Esophagus muscularis mucosa (tissue), 4 donors: ENCODE measurements at regions not wholly inside any gene's neighbourhood (a gene's known extent, or its start where the extent isn't known, plus 50 kb on each side); places are given as distances from the start of the nearest gene placed in this dataset.

Experiments
- DNase-seq: peaks from one replicate; pipeline ENCODE4 v3.0.0-alpha.2; 2017; ENCODE audit errors: extremely low spot score
- H3K27ac ChIP-seq, 4 donors: fragments of 200-600 bp; sonication (generic); replicated peaks in 1 of 4; 1 replicate in 3 of 4; 2 replicates in 1 of 4; pipeline ENCODE4 v1.5.1; 2016 to 2019; ENCODE audit warnings: mild to moderate bottlenecking in 1 of 4
- H3K27me3 ChIP-seq, 4 donors: fragments of 200-600 bp; sonication (generic); one replicate each; pipeline versions ENCODE4 v1.5.1 to v1.6.0; 2016 to 2019
- H3K36me3 ChIP-seq, 4 donors: fragments of 200-600 bp; sonication (generic); one replicate each; pipeline ENCODE4 v1.5.1; 2016 to 2019
- H3K4me1 ChIP-seq, 4 donors: fragments of 200-600 bp; sonication (generic); one replicate each; pipeline ENCODE4 v1.5.1; 2016 to 2019
- H3K4me3 ChIP-seq, 4 donors: fragments of 200-600 bp; sonication (generic); 1 replicate in 2 of 4; 2 replicates in 2 of 4; pipeline ENCODE4 v1.5.1; 2016 to 2019; ENCODE audit warnings: mild to moderate bottlenecking in 4 of 4, moderate library complexity in 1 of 4
- H3K9me3 ChIP-seq, 4 donors: fragments of 200-600 bp; sonication (generic); 1 replicate in 3 of 4; 2 replicates in 1 of 4; pipeline ENCODE4 v1.5.1; 2016 to 2019
- EP300 ChIP-seq: sonication (generic); formaldehyde crosslinking; IDR thresholded peaks from one replicate; pipeline ENCODE4 v1.6.1; 2017; ENCODE audit warnings: antibody characterized with exemption
- POLR2A ChIP-seq: fragments of 450-650 bp; IDR thresholded peaks from one replicate; pipeline ENCODE4 v1.6.1; 2017; ENCODE audit warnings: antibody characterized with exemption, moderate library complexity, mild to moderate bottlenecking, low read depth
- POLR2AphosphoS5 ChIP-seq, 2 donors: sonication (generic); formaldehyde crosslinking; IDR thresholded peaks; one replicate each; pipeline ENCODE4 v1.6.1; 2017; ENCODE audit warnings: antibody characterized with exemption in 2 of 2
- WGBS: methylation state at CpG from one replicate; pipeline ENCODE4 v1.1.5; 2018; 5-methylcytosine and 5-hydroxymethylcytosine counted together
- intact Hi-C: fragments of 100-400 bp; cut with DNase I; formaldehyde crosslinking; loops from one replicate; pipeline ENCODE4 v1.15.1; 2023
- TF ChIP-seq, protein P1 (sequence below), 3 experiments: fragments of 200-600 bp in 2 of 3; fragments of 450-650 bp in 1 of 3; sonication (generic) in 2 of 3; IDR thresholded peaks; one replicate each; pipeline ENCODE4 v1.5.1; 2017 to 2019; ENCODE audit warnings: antibody characterized with exemption in 3 of 3, mild to moderate bottlenecking in 2 of 3, moderate library complexity in 1 of 3

DNA sequence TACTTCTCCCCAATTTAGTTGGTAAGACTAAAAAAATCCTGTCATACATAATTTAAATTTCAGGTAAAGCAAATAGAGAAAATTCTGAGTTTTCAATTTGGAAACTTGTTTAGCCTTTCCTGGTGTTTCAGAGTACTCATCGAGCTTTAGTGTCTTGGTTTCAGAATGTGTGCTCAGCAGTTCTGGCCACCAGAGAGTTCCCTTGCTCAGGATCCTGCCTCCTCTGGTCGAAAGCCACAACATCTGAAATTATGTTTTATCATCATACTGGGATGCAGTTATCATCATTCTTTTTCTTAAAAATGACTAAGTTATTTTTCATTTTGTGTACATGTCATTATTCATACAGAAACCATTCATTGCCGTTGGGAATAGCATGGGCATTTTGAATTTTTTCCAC is 263.2 kb upstream of the SPRY2 start:
- Histone ChIP-seq H3K4me3 (no peak overlapping the region), H3K27me3 (no peaks in the 10 kb centered on the region), H3K27ac (no peak overlapping the region), H3K9me3 (no peaks in the 10 kb centered on the region), H3K36me3 (no peaks in the 10 kb centered on the region), H3K4me1 (no peaks in the 10 kb centered on the region)
- intact Hi-C loops, result no loop called here
- TF ChIP-seq POLR2A (no peak), POLR2AphosphoS5 (IDR thresholded peaks at IDR 0.05) (no peak), EP300 (no peak)
- TF ChIP-seq, protein P1, sequence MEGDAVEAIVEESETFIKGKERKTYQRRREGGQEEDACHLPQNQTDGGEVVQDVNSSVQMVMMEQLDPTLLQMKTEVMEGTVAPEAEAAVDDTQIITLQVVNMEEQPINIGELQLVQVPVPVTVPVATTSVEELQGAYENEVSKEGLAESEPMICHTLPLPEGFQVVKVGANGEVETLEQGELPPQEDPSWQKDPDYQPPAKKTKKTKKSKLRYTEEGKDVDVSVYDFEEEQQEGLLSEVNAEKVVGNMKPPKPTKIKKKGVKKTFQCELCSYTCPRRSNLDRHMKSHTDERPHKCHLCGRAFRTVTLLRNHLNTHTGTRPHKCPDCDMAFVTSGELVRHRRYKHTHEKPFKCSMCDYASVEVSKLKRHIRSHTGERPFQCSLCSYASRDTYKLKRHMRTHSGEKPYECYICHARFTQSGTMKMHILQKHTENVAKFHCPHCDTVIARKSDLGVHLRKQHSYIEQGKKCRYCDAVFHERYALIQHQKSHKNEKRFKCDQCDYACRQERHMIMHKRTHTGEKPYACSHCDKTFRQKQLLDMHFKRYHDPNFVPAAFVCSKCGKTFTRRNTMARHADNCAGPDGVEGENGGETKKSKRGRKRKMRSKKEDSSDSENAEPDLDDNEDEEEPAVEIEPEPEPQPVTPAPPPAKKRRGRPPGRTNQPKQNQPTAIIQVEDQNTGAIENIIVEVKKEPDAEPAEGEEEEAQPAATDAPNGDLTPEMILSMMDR (IDR thresholded peaks at IDR 0.05), result no peak
- 79% methylated on average over 3 of the region's 3 CpGs for WGBS
- DNase-seq, result no peak

DNA sequence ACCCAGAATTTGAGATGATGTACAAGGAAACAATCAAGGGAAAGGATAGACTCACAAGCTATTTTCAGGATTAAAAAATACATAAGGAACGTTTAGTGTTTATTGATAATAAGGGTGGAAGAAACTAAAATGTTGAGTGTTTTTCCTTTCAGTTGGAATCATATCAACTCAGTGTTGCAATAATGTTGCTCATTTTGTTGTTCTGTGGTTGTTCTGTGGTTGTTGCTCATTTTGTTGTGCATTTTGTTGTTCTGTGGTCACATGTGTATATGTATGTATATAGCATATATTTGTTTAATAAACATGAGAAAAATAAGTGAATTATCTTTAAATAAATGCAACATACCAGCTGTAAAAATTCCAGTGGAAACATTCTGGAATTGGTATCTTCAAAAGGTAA is 262.4 kb upstream of the SPRY2 start:
- 49% methylated on average over 1 of the region's 1 CpG for WGBS
- intact Hi-C loops, result no loop called here

DNA sequence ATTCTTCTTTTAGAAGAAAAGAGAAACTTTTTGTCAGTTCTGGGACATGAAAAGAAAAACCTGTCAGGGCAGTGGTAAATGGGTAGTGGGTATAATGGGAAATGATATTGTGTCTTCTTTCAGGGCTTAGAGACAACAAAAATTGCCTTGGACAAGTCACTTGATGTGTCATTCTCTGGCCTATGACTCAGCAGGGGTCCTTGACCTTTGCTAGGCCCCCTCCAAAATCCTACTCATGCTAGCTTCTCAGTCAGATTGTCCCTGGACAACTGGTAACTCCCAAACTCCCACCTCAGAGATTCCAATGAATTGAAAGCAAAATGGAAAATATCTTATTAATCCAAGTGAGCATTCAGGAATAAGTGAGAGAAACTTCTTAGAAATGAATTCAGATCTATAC is 258.8 kb upstream of the SPRY2 start:
- no peaks in the 10 kb centered on the region for H3K27me3 ChIP-seq
- H3K27ac ChIP-seq, result no peak overlapping the region
- no peaks in the 10 kb centered on the region for H3K4me1 ChIP-seq
- H3K36me3 ChIP-seq, result no peaks in the 10 kb centered on the region
- intact Hi-C loops, result no loop called here
- TF ChIP-seq EP300 (no peak), POLR2A (no peak), POLR2AphosphoS5 (IDR thresholded peaks at IDR 0.05) (no peak)
- TF ChIP-seq, protein P1 (IDR thresholded peaks at IDR 0.05), result no peak
- no peak for DNase-seq
- no peaks in the 10 kb centered on the region for H3K9me3 ChIP-seq
- no peak overlapping the region for H3K4me3 ChIP-seq

More for the DNA sequence above, 262.4 kb upstream of the SPRY2 start:
- TF ChIP-seq POLR2A, result no peak
- no peak for TF ChIP-seq POLR2AphosphoS5 (IDR thresholded peaks at IDR 0.05)
- TF ChIP-seq, protein P1 (IDR thresholded peaks at IDR 0.05), result no peak
- no peak for TF ChIP-seq EP300
- Histone ChIP-seq H3K27me3 (no peaks in the 10 kb centered on the region), H3K9me3 (no peaks in the 10 kb centered on the region), H3K36me3 (no peaks in the 10 kb centered on the region), H3K4me3 (no peak overlapping the region), H3K27ac (no peak overlapping the region), H3K4me1 (no peaks in the 10 kb centered on the region)
- no peak for DNase-seq

- no peaks in the 10 kb centered on the region for H3K36me3 ChIP-seq
- intact Hi-C loops, result no loop called here
- H3K4me3 ChIP-seq, result no peak overlapping the region
- no peaks in the 10 kb centered on the region for H3K4me1 ChIP-seq
- no peak overlapping the region for H3K27ac ChIP-seq
- TF ChIP-seq, protein P1 (IDR thresholded peaks at IDR 0.05), result no peak
- TF ChIP-seq POLR2A (no peak), EP300 (no peak), POLR2AphosphoS5 (IDR thresholded peaks at IDR 0.05) (no peak)
- H3K9me3 ChIP-seq, result no peaks in the 10 kb centered on the region
- H3K27me3 ChIP-seq, result no peaks in the 10 kb centered on the region
- WGBS, result 94% methylated on average over 3 of the region's 3 CpGs
- no peak for DNase-seq
These were observed 257.3 kb upstream of the SPRY2 start for GRCh38 chr13:80598189-80598588.

DNA sequence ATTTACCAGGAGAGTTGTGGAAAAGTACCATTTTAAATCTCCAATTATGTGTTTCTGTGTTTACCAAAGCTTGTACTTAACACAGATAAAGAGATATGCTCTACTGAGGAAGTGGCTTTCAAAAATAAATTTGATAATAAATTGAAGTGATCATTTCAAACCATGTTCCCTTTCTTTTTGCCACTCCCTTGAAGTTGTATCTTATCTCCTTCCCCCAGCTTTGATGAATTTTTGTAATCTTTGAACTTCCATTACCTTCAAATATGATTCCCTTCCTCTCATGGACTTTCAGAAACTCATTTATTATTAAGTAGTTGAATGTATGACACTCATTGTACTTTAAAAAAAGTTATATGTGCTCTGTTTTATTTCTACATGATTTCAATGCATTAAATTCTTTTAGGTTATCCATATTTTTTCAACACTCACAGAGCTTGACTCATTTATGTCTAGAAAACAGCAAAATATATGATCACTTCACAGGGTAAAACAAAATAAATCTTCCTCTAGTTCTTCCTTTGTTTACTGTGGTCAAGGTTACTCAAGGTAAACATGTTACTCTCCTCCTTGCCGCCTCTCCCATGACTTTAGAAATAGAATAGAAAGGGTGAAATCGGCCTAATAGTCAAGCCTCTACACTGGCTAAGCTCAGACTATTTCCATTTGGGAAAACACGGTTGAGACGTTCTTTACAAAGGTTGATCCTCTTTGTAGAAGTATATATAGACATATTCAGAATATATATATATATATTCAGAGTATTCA is 251.2 kb upstream of the SPRY2 start:
- Histone ChIP-seq H3K4me1 (no peaks in the 10 kb centered on the region), H3K27ac (no peak overlapping the region), H3K36me3 (no peaks in the 10 kb centered on the region), H3K27me3 (no peaks in the 10 kb centered on the region), H3K9me3 (peaks cover 0 to 11% (median 0%) of the 10 kb centered on the region in 4 donors), H3K4me3 (no peak overlapping the region)
- TF ChIP-seq POLR2AphosphoS5 (IDR thresholded peaks at IDR 0.05) (no peak), EP300 (no peak), POLR2A (no peak)
- TF ChIP-seq, protein P1 (IDR thresholded peaks at IDR 0.05), result no peak
- DNase-seq, result no peak
- intact Hi-C loops, result no loop called here
- WGBS, result 80% methylated on average over 4 of the region's 4 CpGs
